GM13976 (cell line): ENCODE measurements at regions not wholly inside any gene's neighbourhood (a gene's known extent, or its start where the extent isn't known, plus 50 kb on each side); places are given as distances from the start of the nearest gene placed in this dataset.
"Not testable (repeated sequence)": the region's sequence is repeated elsewhere in the genome, so short reads cannot be mapped to it uniquely, and the experiment has no call there.

Experiments
- DNase-seq: peaks from one replicate; pipeline ENCODE4 v3.0.0; 2012; ENCODE audit warnings: low spot score
- CTCF ChIP-seq: IDR thresholded peaks from 2 replicates; pipeline ENCODE4 v1.5.1; 2012; ENCODE audit warnings: borderline replicate concordance, mild to moderate bottlenecking; ENCODE audit not compliant: insufficient read depth; ENCODE audit errors: extremely low read depth, missing control alignments, control extremely low read depth
- in situ Hi-C: fragments of 300-500 bp; cut with MboI; formaldehyde crosslinking; loops from one replicate; pipeline ENCODE4 v1.12.0; 2022; ENCODE audit warnings: low sequenced_read_pairs, mixed read lengths, inconsistent platforms; ENCODE audit not compliant: unreplicated experiment

GRCh38 chr4:18113710-18114331, 92.3 kb upstream of the LCORL start:
- no peak for TF ChIP-seq CTCF
- DNase-seq: no peak
- in situ Hi-C loops: no loop called here

- TF ChIP-seq CTCF: no peak
- DNase-seq: no peak
- in situ Hi-C loops: no loop called here
Measured at GRCh38 chr4:18111081-18111480, 89.5 kb upstream of the LCORL start.

DNA sequence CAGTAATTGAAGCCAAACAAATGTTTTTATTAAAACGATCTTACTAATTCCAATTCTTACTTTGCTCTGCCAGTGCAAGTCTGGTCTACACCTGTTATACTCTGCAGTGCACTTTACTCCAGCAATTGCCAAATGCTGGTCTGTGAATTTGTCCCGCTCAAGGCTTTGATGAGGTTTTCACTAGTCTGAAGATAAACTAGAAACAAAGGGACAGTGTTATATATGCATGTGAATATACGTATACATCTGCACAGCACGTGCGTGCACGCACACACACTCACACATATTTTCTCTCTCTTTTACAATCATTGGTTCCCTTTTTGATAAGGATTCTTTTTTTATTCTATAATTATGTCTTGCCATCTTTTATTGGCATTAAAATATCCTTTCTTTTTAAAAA, 88.5 kb upstream of the LCORL start:
- no peak for DNase-seq
- no peak for TF ChIP-seq CTCF
- in situ Hi-C loops: no loop called here

DNA sequence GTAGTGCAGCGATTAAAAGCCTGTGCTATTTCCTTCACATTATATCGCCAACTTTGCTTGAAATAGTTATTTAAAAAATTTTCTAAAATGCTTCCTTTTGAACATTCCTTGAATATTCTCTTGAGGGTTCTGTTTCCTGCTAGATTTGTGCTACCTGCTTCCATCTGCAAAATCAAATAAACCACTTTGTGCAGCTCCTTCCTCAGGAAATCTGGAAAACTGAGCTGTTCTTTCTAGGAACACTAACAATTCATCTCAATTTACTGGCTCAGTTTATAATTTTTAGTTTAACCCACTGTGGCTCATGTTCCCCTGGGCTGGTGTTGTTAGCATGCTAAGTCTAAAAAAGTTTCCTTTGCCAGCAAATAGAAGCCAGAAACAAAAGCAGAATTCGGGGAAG, 88.1 kb upstream of the LCORL start:
- in situ Hi-C loops: no loop called here
- no peak for DNase-seq
- no peak for TF ChIP-seq CTCF

- in situ Hi-C loops, DNase-seq: not testable (repeated sequence)
Measured at GRCh38 chr4:18107848-18108528, 86.4 kb upstream of the LCORL start.

DNA sequence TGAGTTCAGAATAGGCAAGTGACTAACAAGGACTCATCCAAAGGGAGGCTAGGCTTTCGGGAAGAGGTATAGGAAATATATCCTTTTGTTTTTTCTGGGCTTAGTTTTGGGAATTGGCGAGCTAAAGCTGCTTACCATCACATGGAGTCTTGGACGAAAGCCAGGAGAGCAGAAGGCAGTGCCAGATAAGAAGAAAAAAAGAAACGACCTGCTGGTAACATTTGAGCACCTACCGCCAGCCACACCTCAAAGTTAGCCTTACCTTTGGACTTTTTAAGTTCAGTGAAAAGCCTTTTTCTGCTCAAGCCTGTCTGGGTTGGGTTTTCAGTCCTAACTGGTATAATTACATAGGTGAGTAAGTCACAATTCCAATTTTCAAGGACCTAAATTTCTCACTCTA, 85.1 kb upstream of the LCORL start:
- DNase-seq: no peak
- in situ Hi-C loops: no loop called here
- no peak for TF ChIP-seq CTCF
